CD4-positive, alpha-beta T cell treated with Interleukin-17A for 1 hour (primary cell): ENCODE measurements at regions not wholly inside any gene's neighbourhood (a gene's known extent, or its start where the extent isn't known, plus 50 kb on each side); places are given as distances from the start of the nearest gene placed in this dataset.

Source experiments
- DNase-seq: peaks from one replicate; pipeline ENCODE4 v3.0.0-alpha.2; 2020

GRCh38 chr13:34422956-34423355, 519.1 kb upstream of the NBEA start:
- DNase-seq, result no peak

GRCh38 chr13:34425327-34425949, 516.6 kb upstream of the NBEA start:
- DNase-seq, result no peak

- DNase-seq, result no peak
Observed at GRCh38 chr13:34428911-34429310, 513.2 kb upstream of the NBEA start.

GRCh38 chr13:34430294-34430693, 511.8 kb upstream of the NBEA start:
- no peak for DNase-seq

GRCh38 chr13:34431827-34432581, 510.1 kb upstream of the NBEA start:
- no peak for DNase-seq

- no peak for DNase-seq
Observed at GRCh38 chr13:34435338-34435737, 506.7 kb upstream of the NBEA start.

GRCh38 chr13:34437873-34438272, 504.2 kb upstream of the NBEA start:
- no peak for DNase-seq

GRCh38 chr13:34452831-34453230, 489.2 kb upstream of the NBEA start:
- no peak for DNase-seq

GRCh38 chr13:34458756-34459715, 483.0 kb upstream of the NBEA start:
- DNase-seq, result no peak

GRCh38 chr13:34459856-34460255, 482.2 kb upstream of the NBEA start:
- DNase-seq, result no peak

- DNase-seq, result no peak
Observed at GRCh38 chr13:34462843-34463242, 479.2 kb upstream of the NBEA start.

- DNase-seq, result no peak
Observed at GRCh38 chr13:34464011-34464410, 478.1 kb upstream of the NBEA start.

- DNase-seq, result no peak
Observed at GRCh38 chr13:34465423-34465922, 476.6 kb upstream of the NBEA start.

- no peak for DNase-seq
Observed at GRCh38 chr13:34466301-34466700, 475.8 kb upstream of the NBEA start.

- no peak for DNase-seq
Observed at GRCh38 chr13:34467450-34468083, 474.5 kb upstream of the NBEA start.

- DNase-seq, result no peak
Observed at GRCh38 chr13:34469196-34469986, 472.7 kb upstream of the NBEA start.

GRCh38 chr13:34474187-34474868, 467.7 kb upstream of the NBEA start:
- no peak for DNase-seq

- DNase-seq, result no peak
Observed at GRCh38 chr13:34478376-34478775, 463.7 kb upstream of the NBEA start.

- no peak for DNase-seq
Observed at GRCh38 chr13:34502011-34502410, 440.1 kb upstream of the NBEA start.

- no peak for DNase-seq
Observed at GRCh38 chr13:34502621-34503020, 439.4 kb upstream of the NBEA start.

- no peak for DNase-seq
Observed at GRCh38 chr13:34506796-34507195, 435.3 kb upstream of the NBEA start.
